Osteocyte (in vitro differentiated cells): ENCODE measurements at regions not wholly inside any gene's neighbourhood (a gene's known extent, or its start where the extent isn't known, plus 50 kb on each side); places are given as distances from the start of the nearest gene placed in this dataset.

ENCODE experiments used
- DNase-seq: peaks from one replicate; pipeline ENCODE4 v3.0.0; 2021; ENCODE audit warnings: mixed read lengths; ENCODE audit not compliant: unreplicated experiment; ENCODE audit errors: extremely low spot score
- H3K27ac Mint-ChIP-seq: one replicate; pipeline ENCODE4 v1.8.0; 2021; ENCODE audit warnings: mild to moderate bottlenecking, mixed read lengths; ENCODE audit not compliant: unreplicated experiment
- H3K27me3 Mint-ChIP-seq: one replicate; pipeline ENCODE4 v1.8.0; 2021; ENCODE audit warnings: mixed read lengths; ENCODE audit not compliant: unreplicated experiment
- H3K36me3 Mint-ChIP-seq: one replicate; pipeline ENCODE4 v1.8.0; 2021; ENCODE audit warnings: mixed read lengths; ENCODE audit not compliant: unreplicated experiment
- H3K4me1 Mint-ChIP-seq: one replicate; pipeline ENCODE4 v1.8.0; 2021; ENCODE audit warnings: mixed read lengths; ENCODE audit not compliant: unreplicated experiment
- H3K4me3 Mint-ChIP-seq: one replicate; pipeline ENCODE4 v1.8.0; 2021; ENCODE audit warnings: mild to moderate bottlenecking, moderate library complexity, mixed read lengths; ENCODE audit not compliant: unreplicated experiment
- H3K9me3 Mint-ChIP-seq: one replicate; pipeline ENCODE4 v1.8.0; 2021; ENCODE audit warnings: mixed read lengths; ENCODE audit not compliant: unreplicated experiment
- TF ChIP-seq, protein P1 (sequence below): fragments of 200-600 bp; sonication (generic); IDR thresholded peaks from 2 replicates; pipeline ENCODE4 v1.5.0; 2021; ENCODE audit warnings: antibody characterized with exemption, mild to moderate bottlenecking, moderate library complexity

DNA sequence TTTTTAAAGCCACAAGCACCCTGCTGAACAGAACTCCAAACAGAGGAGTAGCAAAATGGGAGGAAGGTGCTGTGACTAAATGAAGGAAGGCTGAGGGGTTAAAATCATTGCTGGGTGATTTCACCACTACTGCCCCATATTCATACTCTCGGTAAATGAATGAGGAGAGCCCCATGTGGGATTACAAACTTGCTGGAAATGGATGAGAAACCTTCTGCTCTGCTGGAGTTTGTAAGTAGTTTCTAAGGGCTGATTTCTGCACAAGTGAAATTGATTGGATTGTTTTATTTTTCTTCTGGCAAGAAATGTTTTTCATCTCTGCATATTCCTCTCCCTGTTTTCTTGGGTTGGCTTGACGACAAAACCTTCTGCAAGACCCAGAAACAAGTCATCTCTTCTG is 533.5 kb upstream of the MMS22L start:
- Mint-ChIP-seq H3K27ac (no peak overlapping the region), H3K36me3 (no peaks in the 10 kb centered on the region), H3K4me3 (no peak overlapping the region), H3K4me1 (no peaks in the 10 kb centered on the region), H3K27me3 (peaks cover 26% of the 10 kb centered on the region), H3K9me3 (no peaks in the 10 kb centered on the region)
- TF ChIP-seq, protein P1, sequence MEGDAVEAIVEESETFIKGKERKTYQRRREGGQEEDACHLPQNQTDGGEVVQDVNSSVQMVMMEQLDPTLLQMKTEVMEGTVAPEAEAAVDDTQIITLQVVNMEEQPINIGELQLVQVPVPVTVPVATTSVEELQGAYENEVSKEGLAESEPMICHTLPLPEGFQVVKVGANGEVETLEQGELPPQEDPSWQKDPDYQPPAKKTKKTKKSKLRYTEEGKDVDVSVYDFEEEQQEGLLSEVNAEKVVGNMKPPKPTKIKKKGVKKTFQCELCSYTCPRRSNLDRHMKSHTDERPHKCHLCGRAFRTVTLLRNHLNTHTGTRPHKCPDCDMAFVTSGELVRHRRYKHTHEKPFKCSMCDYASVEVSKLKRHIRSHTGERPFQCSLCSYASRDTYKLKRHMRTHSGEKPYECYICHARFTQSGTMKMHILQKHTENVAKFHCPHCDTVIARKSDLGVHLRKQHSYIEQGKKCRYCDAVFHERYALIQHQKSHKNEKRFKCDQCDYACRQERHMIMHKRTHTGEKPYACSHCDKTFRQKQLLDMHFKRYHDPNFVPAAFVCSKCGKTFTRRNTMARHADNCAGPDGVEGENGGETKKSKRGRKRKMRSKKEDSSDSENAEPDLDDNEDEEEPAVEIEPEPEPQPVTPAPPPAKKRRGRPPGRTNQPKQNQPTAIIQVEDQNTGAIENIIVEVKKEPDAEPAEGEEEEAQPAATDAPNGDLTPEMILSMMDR, result no peak
- DNase-seq, result no peak

DNA sequence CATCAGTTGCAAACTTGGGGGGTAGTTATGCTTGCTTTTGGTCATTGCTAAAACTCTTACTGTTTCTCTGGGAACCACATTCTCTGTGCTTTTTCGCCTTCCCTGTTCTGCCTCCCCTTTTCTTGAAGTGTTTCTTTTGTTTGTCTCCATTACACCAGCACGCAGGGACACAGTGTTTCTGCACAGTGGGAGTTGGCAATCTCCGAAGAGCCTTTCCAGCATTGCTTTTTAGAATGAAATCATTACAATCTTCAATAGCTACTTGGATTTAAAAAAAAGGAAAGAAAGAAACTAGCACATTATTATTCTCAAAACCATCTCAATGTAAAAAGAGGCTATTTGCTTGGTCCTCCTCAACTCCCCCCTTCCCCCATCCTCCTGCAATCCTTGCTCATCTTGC is 536.7 kb upstream of the MMS22L start:
- Mint-ChIP-seq H3K36me3 (no peaks in the 10 kb centered on the region), H3K4me3 (no peak overlapping the region), H3K27me3 (peaks cover 28% of the 10 kb centered on the region), H3K4me1 (no peaks in the 10 kb centered on the region), H3K27ac (no peak overlapping the region), H3K9me3 (no peaks in the 10 kb centered on the region)
- DNase-seq, result no peak
- TF ChIP-seq, protein P1, result no peak

DNA sequence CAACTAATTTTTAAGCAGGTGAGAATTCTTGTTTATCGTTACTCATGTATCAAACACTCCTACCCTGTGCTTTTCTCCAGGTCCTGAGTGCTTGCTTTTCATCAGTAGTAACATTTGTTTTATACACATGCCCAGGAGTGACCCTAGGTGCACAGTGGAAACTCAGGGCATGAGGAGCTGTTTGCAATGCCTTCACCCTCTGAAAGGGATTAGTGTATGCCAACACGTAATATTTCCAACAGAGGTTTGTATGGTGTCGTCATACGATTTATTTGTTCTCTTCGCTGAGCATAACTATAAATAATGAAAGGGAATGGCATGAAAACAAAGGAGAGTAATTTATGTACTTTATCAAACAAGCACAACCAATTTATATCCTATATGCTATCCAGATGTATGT is 537.4 kb upstream of the MMS22L start:
- TF ChIP-seq, protein P1, result no peak
- Mint-ChIP-seq H3K36me3 (no peaks in the 10 kb centered on the region), H3K27ac (no peak overlapping the region), H3K4me3 (no peak overlapping the region), H3K27me3 (peaks cover 27% of the 10 kb centered on the region), H3K4me1 (no peaks in the 10 kb centered on the region), H3K9me3 (no peaks in the 10 kb centered on the region)
- DNase-seq, result no peak

DNA sequence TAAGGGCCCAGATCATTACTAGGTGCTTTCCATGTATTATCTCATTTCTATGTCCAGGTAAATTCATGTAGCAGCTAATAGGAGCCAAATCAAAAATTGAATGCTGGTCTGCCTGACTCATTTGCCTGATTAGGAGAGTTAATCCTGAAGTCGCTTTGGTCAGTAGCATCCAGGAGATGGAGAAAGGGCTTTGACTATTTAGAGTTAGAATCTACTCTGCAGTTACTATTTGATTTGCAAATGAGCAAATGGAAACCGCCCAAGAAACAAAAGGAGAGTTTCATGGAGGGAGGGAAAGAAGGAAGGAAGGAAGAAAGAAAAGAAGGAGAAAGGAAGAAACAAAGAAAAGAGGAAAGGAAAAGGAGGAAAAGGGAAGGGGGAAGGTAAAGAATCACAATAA is 539.6 kb upstream of the MMS22L start:
- Mint-ChIP-seq H3K36me3 (no peaks in the 10 kb centered on the region), H3K4me3 (no peak overlapping the region), H3K27ac (no peak overlapping the region), H3K4me1 (no peaks in the 10 kb centered on the region), H3K27me3 (peaks cover 20% of the 10 kb centered on the region), H3K9me3 (no peaks in the 10 kb centered on the region)
- DNase-seq, result no peak
- TF ChIP-seq, protein P1, result no peak

DNA sequence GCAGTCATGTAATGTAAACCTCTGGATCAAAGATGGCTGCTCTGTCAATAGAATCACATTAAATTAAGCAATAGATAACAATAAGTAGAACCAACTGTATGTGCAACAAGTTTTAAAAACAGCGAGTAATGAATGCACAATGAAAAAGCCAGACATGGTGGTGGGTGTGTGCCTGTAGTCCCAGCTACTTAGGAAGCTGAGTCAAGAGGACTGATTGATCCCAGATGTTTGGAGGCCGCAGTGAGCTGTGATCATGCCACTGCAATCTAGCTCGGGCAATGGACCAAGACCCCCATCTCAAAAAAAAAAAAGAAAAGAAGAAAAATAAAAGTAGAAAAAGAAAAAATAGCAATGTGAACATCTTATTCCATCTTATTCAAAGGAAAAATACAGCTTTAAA is 558.7 kb upstream of the MMS22L start:
- no peaks in the 10 kb centered on the region for H3K36me3 Mint-ChIP-seq
- DNase-seq, result no peak

More for the DNA sequence above, 558.7 kb upstream of the MMS22L start:
- peak overlapping the region; percentile 12 for H3K27ac Mint-ChIP-seq
- H3K4me3 Mint-ChIP-seq, result no peak overlapping the region
- H3K9me3 Mint-ChIP-seq, result no peaks in the 10 kb centered on the region
- H3K4me1 Mint-ChIP-seq, result peaks cover 4% of the 10 kb centered on the region
- TF ChIP-seq, protein P1, result no peak
- peaks cover 12% of the 10 kb centered on the region for H3K27me3 Mint-ChIP-seq
